MCF 10A (cell line): ENCODE measurements at regions not wholly inside any gene's neighbourhood (a gene's known extent, or its start where the extent isn't known, plus 50 kb on each side); places are given as distances from the start of the nearest gene placed in this dataset.

ENCODE experiments used
- BruUV-seq: library from RNA; stranded (reverse); fragments of 400-500 nt; replicated peaks from 2 replicates; lab custom pipeline; 2021; lab: Mats Ljungman, UMichigan
- CTCF ChIA-PET: fragments of 300-600 bp; sonication (Branson Sonifier 250); formaldehyde crosslinking; extraction: SDS; loops from one replicate; lab custom pipeline; 2021; ENCODE audit warnings: antibody characterized with exemption, inconsistent platforms; lab: Yijun Ruan, JAX
- POLR2A ChIA-PET: fragments of 300-600, 350-650 bp; sonication (Branson Sonifier 250); formaldehyde crosslinking; extraction: SDS; loops from one replicate; lab custom pipeline; 2020; ENCODE audit warnings: antibody characterized with exemption, inconsistent platforms; lab: Yijun Ruan, JAX
- DNase-seq: peaks from one replicate; pipeline ENCODE4 v3.0.0-alpha.2; 2018; ENCODE audit not compliant: unreplicated experiment
- H3K27ac Mint-ChIP-seq: one replicate; pipeline ENCODE4 v1.8.0; 2022; ENCODE audit warnings: mild to moderate bottlenecking, low read depth, mixed read lengths; ENCODE audit not compliant: unreplicated experiment
- H3K27me3 Mint-ChIP-seq: one replicate; pipeline ENCODE4 v1.8.0; 2022; ENCODE audit warnings: mixed read lengths; ENCODE audit not compliant: insufficient read depth, unreplicated experiment
- H3K36me3 Mint-ChIP-seq: one replicate; pipeline ENCODE4 v1.8.0; 2022; ENCODE audit warnings: mild to moderate bottlenecking, moderate library complexity, mixed read lengths; ENCODE audit not compliant: insufficient read depth, unreplicated experiment
- H3K4me1 Mint-ChIP-seq: one replicate; pipeline ENCODE4 v1.8.0; 2022; ENCODE audit warnings: mixed read lengths; ENCODE audit not compliant: insufficient read depth, unreplicated experiment
- H3K4me3 Mint-ChIP-seq: one replicate; pipeline ENCODE4 v1.8.0; 2022; ENCODE audit warnings: mild to moderate bottlenecking, moderate library complexity, mixed read lengths; ENCODE audit not compliant: unreplicated experiment
- H3K9me3 Mint-ChIP-seq: one replicate; pipeline ENCODE4 v1.8.0; 2022; ENCODE audit warnings: mixed read lengths; ENCODE audit not compliant: unreplicated experiment
- intact Hi-C: fragments of 100-400 bp; cut with micrococcal nuclease; formaldehyde crosslinking; loops from 2 replicates; pipeline ENCODE4 v1.14.1; 2022
- TF ChIP-seq, protein P1 (sequence below): fragments of 200-600 bp; IDR thresholded peaks from one replicate; pipeline ENCODE4 v1.8.0; 2022; ENCODE audit warnings: antibody characterized with exemption, mild to moderate bottlenecking; ENCODE audit not compliant: unreplicated experiment

DNA sequence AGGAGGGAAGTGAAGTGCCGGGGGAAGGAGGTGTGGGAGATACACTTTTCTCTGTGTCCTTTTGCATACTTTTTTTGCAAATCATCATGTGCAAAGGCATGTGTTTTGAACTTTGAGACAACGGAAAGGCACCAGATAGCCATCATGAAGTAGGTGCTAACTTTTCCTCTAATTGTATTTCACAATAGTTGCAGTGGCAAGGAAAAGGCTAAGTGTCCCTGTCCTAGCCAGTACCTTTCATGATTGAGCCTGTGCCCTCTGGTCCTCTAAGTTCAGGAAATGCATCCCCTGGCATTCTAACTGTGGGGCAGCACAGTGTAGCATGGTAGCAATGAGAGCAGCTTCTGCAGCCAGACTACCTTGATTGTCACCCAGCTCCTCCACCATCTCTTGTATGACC lies 186.2 kb downstream of the ADSS2 start:
- Mint-ChIP-seq H3K4me1 (no peaks in the 10 kb centered on the region), H3K27me3 (peaks cover 25% of the 10 kb centered on the region), H3K9me3 (peaks cover 5% of the 10 kb centered on the region), H3K36me3 (no peaks in the 10 kb centered on the region), H3K4me3 (no peak overlapping the region), H3K27ac (no peak overlapping the region)
- ChIA-PET POLR2A (no interaction called here), CTCF (interaction anchor here (0.6 to 0.8 kb wide), 2 partner anchors 144 to 175 kb away, joined by 3 read pairs; no protein-coding TSS in a partner anchor)
- BruUV-seq = no TSS peak
- no peak for DNase-seq
- TF ChIP-seq, protein P1, sequence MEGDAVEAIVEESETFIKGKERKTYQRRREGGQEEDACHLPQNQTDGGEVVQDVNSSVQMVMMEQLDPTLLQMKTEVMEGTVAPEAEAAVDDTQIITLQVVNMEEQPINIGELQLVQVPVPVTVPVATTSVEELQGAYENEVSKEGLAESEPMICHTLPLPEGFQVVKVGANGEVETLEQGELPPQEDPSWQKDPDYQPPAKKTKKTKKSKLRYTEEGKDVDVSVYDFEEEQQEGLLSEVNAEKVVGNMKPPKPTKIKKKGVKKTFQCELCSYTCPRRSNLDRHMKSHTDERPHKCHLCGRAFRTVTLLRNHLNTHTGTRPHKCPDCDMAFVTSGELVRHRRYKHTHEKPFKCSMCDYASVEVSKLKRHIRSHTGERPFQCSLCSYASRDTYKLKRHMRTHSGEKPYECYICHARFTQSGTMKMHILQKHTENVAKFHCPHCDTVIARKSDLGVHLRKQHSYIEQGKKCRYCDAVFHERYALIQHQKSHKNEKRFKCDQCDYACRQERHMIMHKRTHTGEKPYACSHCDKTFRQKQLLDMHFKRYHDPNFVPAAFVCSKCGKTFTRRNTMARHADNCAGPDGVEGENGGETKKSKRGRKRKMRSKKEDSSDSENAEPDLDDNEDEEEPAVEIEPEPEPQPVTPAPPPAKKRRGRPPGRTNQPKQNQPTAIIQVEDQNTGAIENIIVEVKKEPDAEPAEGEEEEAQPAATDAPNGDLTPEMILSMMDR = no peak
- intact Hi-C loops = no loop called here

DNA sequence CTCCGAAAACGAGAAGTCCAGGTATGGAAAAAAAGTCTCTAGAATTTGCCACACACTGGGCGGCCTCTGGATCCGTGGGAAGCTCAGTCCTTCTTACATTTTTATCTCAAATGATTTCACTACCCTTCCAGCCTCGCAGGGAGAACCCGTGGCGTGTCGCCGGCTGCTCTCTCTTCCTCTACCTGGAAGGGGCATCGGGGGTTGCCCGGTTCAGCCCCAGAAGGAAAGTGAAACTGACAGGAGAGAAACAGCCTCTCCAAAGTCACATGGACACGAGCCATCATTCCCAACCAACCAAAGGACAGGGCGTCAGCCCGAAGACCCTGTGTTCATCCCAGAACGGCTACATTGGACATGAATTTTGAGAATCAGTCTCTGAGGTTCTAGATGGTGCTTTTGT lies 182.5 kb downstream of the ADSS2 start:
- Mint-ChIP-seq H3K36me3 (no peaks in the 10 kb centered on the region), H3K4me1 (peaks cover 11% of the 10 kb centered on the region), H3K9me3 (peaks cover 15% of the 10 kb centered on the region), H3K27me3 (no peaks in the 10 kb centered on the region), H3K27ac (no peak overlapping the region), H3K4me3 (no peak overlapping the region)
- no TSS peak for BruUV-seq
- ChIA-PET CTCF (interaction anchor here (0.5 to 1.8 kb wide), 5 partner anchors 521 to 867 kb away, joined by 3 to 7 read pairs (median 4); no protein-coding TSS in a partner anchor), POLR2A (no interaction called here)
- DNase-seq = no peak
- TF ChIP-seq, protein P1 = no peak
- intact Hi-C loops = no loop called here

DNA sequence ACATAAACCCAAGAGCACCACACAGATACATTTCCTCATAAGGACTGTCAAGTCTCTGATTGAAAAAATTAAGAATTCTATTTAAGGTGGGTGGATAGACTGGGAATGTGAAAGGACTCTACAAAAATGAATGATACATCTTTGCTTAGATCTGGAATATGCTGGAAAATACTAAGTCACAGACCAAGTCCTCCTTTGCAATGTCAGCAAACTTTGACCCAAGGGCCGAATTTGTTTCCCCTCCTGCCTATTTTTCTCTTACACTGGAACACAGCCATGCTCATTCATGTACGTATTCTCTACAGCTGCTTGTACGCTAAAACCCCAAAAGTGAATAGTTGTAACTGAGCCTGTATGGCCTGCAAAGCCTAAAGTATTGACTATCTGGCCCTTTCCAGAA lies 180.7 kb downstream of the ADSS2 start:
- TF ChIP-seq, protein P1 = no peak
- intact Hi-C loops = loop anchor here (10.0 kb wide), 2 partner anchors 334 to 384 kb away; partner anchors contain the start of gene DESI2
- CTCF ChIA-PET = interaction anchor here (1.1 to 4.1 kb wide), 13 partner anchors 12 to 930 kb away, joined by 3 to 86 read pairs (median 10); partner anchors contain the start of gene ZBTB18
- no peak overlapping the region for H3K4me3 Mint-ChIP-seq
- no peak overlapping the region for H3K27ac Mint-ChIP-seq
- no peaks in the 10 kb centered on the region for H3K36me3 Mint-ChIP-seq
- no peaks in the 10 kb centered on the region for H3K27me3 Mint-ChIP-seq
- no TSS peak for BruUV-seq
- H3K4me1 Mint-ChIP-seq = peaks cover 24% of the 10 kb centered on the region
- peaks cover 15% of the 10 kb centered on the region for H3K9me3 Mint-ChIP-seq
- POLR2A ChIA-PET = interaction anchor here (1.0 to 3.6 kb wide), 3 partner anchors 23 to 224 kb away, joined by 3 to 16 read pairs (median 4); no protein-coding TSS in a partner anchor
- DNase-seq = no peak

DNA sequence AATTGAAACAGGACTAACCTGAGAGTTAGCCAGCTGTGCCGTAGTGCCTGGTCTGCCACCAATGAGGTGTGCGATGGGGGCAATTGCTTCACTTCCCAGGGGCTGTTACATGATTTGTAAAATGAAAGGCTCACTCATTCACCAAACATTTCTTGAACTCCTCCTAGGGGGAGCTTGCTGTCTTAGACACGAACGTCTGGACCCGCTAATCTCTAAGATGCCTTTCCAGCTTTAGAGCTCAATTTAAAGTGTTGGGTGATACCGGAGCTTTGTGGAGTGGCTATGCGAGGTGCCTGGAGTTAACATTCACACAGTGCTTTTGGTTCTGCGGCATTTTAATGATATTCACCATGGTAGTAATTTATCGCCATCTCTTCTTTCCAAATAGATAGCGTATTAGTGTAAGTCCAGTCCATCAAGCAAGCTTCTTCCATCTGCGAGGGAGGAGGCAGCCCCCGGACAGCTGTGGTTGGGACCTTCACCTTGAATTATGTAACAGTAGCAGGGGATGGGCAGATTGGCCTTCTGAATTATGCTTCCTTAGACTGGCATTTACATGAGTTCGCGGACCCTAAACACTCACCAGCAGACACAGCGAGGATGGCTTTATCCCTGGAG lies 179.9 kb downstream of the ADSS2 start:
- peaks cover 15% of the 10 kb centered on the region for H3K9me3 Mint-ChIP-seq

More for the DNA sequence above, 179.9 kb downstream of the ADSS2 start:
- POLR2A ChIA-PET = interaction anchor here (0.6 to 3.6 kb wide), 4 partner anchors 22 to 225 kb away, joined by 3 to 16 read pairs (median 4); no protein-coding TSS in a partner anchor
- no peaks in the 10 kb centered on the region for H3K36me3 Mint-ChIP-seq
- intact Hi-C loops = loop anchor here (2.0 to 10.0 kb wide), 5 partner anchors 249 to 525 kb away; partner anchors contain the start of gene DESI2
- H3K27ac Mint-ChIP-seq = no peak overlapping the region
- H3K27me3 Mint-ChIP-seq = no peaks in the 10 kb centered on the region
- no peak for DNase-seq
- H3K4me3 Mint-ChIP-seq = no peak overlapping the region
- TF ChIP-seq, protein P1 = no peak
- CTCF ChIA-PET = interaction anchor here (0.5 to 4.1 kb wide), 56 partner anchors 13 to 950 kb away, joined by 3 to 86 read pairs (median 4); partner anchors contain the start of gene ZBTB18
- peaks cover 32% of the 10 kb centered on the region for H3K4me1 Mint-ChIP-seq
- no TSS peak for BruUV-seq
